HepG2 (cell line): ENCODE measurements at regions not wholly inside any gene's neighbourhood (a gene's known extent, or its start where the extent isn't known, plus 50 kb on each side); places are given as distances from the start of the nearest gene placed in this dataset.

Experiments used
- ATAC-seq: fragments of 200-7000 bp; cut with Tn5 transposase; 3 replicates; pipeline ENCODE4 v1.9.1; 2020; ENCODE audit warnings: mild to moderate bottlenecking, moderate library complexity
- BruUV-seq: library from RNA; stranded (reverse); fragments of 400-500 nt; replicated peaks from 2 replicates; lab custom pipeline; 2021; lab: Mats Ljungman, UMichigan
- CTCF ChIA-PET: fragments of 300-600 bp; formaldehyde crosslinking; extraction: SDS; loops from one replicate; lab custom pipeline; 2021; ENCODE audit warnings: low total read pairs, inconsistent platforms, low intra/inter-chr PET ratio; lab: Yijun Ruan, JAX
- POLR2A ChIA-PET: fragments of 350-600 bp; sonication (Branson Sonifier 250); formaldehyde crosslinking; loops from one replicate; lab custom pipeline; 2020; ENCODE audit warnings: antibody characterized with exemption, inconsistent platforms; lab: Yijun Ruan, JAX
- DNase-seq: peaks from one replicate; pipeline ENCODE4 v3.0.0-alpha.2; 2015; ENCODE audit warnings: low spot score
- FAIRE-seq: peaks from 3 replicates; lab custom pipeline; 2011; peaks lifted over from hg19 to GRCh38; lab: Jason Lieb, UNC
- H2AFZ ChIP-seq: one replicate; pipeline ENCODE4 v1.6.1; 2011; ENCODE audit warnings: low read length, inconsistent platforms
- H3K27ac ChIP-seq: fragments of 300-600 bp; 3 replicates; pipeline ENCODE4 v1.8.0; 2011; ENCODE audit warnings: mixed run types, mild to moderate bottlenecking, mixed read lengths, low read length, inconsistent platforms; ENCODE audit not compliant: insufficient read depth; ENCODE audit errors: extremely low read length
- H3K27me3 ChIP-seq, 2 experiments: fragments of 200-600 bp in 1 of 2; 2 replicates in 1 of 2; 3 replicates in 1 of 2; pipeline versions ENCODE4 v1.6.0 to v1.8.0; 2011; ENCODE audit warnings: low read length in 2 of 2, mild to moderate bottlenecking in 2 of 2, moderate library complexity in 2 of 2, inconsistent platforms in 1 of 2; ENCODE audit not compliant: insufficient read depth in 2 of 2, control insufficient read depth in 1 of 2
- H3K36me3 ChIP-seq, 2 experiments: fragments of 200-600 bp in 1 of 2; replicated peaks in 1 of 2; 2 replicates in 1 of 2; 3 replicates in 1 of 2; pipeline versions ENCODE4 v1.5.1 to v1.8.0; 2011; ENCODE audit warnings: low read length in 2 of 2, inconsistent platforms in 1 of 2; ENCODE audit not compliant: insufficient read depth in 2 of 2, control insufficient read depth in 1 of 2
- H3K4me1 ChIP-seq: 2 replicates; pipeline ENCODE4 v1.5.1; 2012; ENCODE audit warnings: low read length, inconsistent platforms; ENCODE audit not compliant: insufficient read depth
- H3K4me2 ChIP-seq: 2 replicates; pipeline ENCODE4 v1.6.0; 2011; ENCODE audit warnings: low read depth, low read length, inconsistent platforms
- H3K4me3 ChIP-seq, 3 experiments: fragments of 200-600 bp in 1 of 3; sonication (generic), shearing (Covaris generic) in 1 of 3; replicated peaks in 1 of 3; 2 replicates each; pipeline ENCODE4 v1.5.1; 2011 to 2016; ENCODE audit warnings: low read length in 3 of 3, inconsistent platforms in 2 of 3, low read depth in 2 of 3, mild to moderate bottlenecking in 2 of 3, control low read depth in 1 of 3, mixed read lengths in 1 of 3; ENCODE audit not compliant: insufficient read depth in 1 of 3
- H3K79me2 ChIP-seq: one replicate; pipeline ENCODE4 v1.6.1; 2011; ENCODE audit warnings: low read length, inconsistent platforms; ENCODE audit not compliant: insufficient read depth
- H3K9ac ChIP-seq: 2 replicates; pipeline ENCODE4 v1.6.0; 2011; ENCODE audit warnings: mild to moderate bottlenecking, low read depth, low read length, inconsistent platforms; ENCODE audit not compliant: insufficient read depth
- H3K9me3 ChIP-seq: 2 replicates; pipeline ENCODE4 v1.5.1; 2012; ENCODE audit warnings: mild to moderate bottlenecking, low read length
- H4K20me1 ChIP-seq: 2 replicates; pipeline ENCODE4 v1.6.0; 2011; ENCODE audit warnings: inconsistent platforms, mild to moderate bottlenecking, low read length, moderate library complexity; ENCODE audit not compliant: insufficient read depth
- ELF3 ChIP-seq: IDR thresholded peaks from 2 replicates; pipeline ENCODE4 v1.6.1; 2016; ENCODE audit warnings: missing genetic modification reagents, missing compliant biosample characterization
- ETV5 ChIP-seq: IDR thresholded peaks from 2 replicates; pipeline ENCODE4 v1.6.1; 2018; ENCODE audit warnings: missing biosample characterization, missing genetic modification reagents, inconsistent platforms, borderline replicate concordance
- IRX3 ChIP-seq: sonication (generic); formaldehyde crosslinking; IDR thresholded peaks from 2 replicates; pipeline ENCODE4 v1.8.1; 2023; ENCODE audit warnings: mild to moderate bottlenecking, low read depth, missing genetic modification reagents, borderline replicate concordance
- KLF13 ChIP-seq: sonication (generic); formaldehyde crosslinking; IDR thresholded peaks from 2 replicates; pipeline ENCODE4 v1.4.0; 2020; ENCODE audit warnings: mild to moderate bottlenecking, missing genetic modification reagents
- MED8 ChIP-seq: sonication (generic); formaldehyde crosslinking; IDR thresholded peaks from 2 replicates; pipeline ENCODE4 v1.8.1; 2023; ENCODE audit warnings: mild to moderate bottlenecking, missing genetic modification reagents; ENCODE audit not compliant: insufficient replicate concordance
- MEF2D ChIP-seq: sonication (generic); formaldehyde crosslinking; IDR thresholded peaks from 2 replicates; pipeline ENCODE4 v1.5.1; 2020; ENCODE audit warnings: mild to moderate bottlenecking, missing genetic modification reagents
- MLLT10 ChIP-seq: sonication (generic); formaldehyde crosslinking; IDR thresholded peaks from 2 replicates; pipeline ENCODE4 v1.4.0; 2020; ENCODE audit warnings: missing genetic modification reagents
- MTA1 ChIP-seq: sonication (generic); formaldehyde crosslinking; IDR thresholded peaks from 2 replicates; pipeline ENCODE4 v1.4.0; 2020; ENCODE audit warnings: missing genetic modification reagents, mild to moderate bottlenecking, borderline replicate concordance
- NFE2 ChIP-seq: sonication (generic); formaldehyde crosslinking; IDR thresholded peaks from 2 replicates; pipeline ENCODE4 v1.4.0; 2020; ENCODE audit warnings: missing genetic modification reagents
- PAF1 ChIP-seq: IDR thresholded peaks from 2 replicates; pipeline ENCODE4 v1.6.1; 2016; ENCODE audit warnings: missing genetic modification reagents, missing compliant biosample characterization
- REL ChIP-seq: sonication (generic); formaldehyde crosslinking; conservative IDR thresholded peaks from 2 replicates; pipeline ENCODE4 v1.8.0; 2022; ENCODE audit warnings: mild to moderate bottlenecking, missing genetic modification reagents, moderate library complexity
- ZMAT3 ChIP-seq: sonication (generic); formaldehyde crosslinking; conservative IDR thresholded peaks from 2 replicates; pipeline ENCODE4 v1.7.0; 2021; ENCODE audit warnings: missing genetic modification reagents
- ZNF10 ChIP-seq: sonication (generic); formaldehyde crosslinking; IDR thresholded peaks from 2 replicates; pipeline ENCODE4 v1.4.0; 2020; ENCODE audit warnings: mild to moderate bottlenecking, low read depth, missing genetic modification reagents, borderline replicate concordance
- ZNF251 ChIP-seq: sonication (generic); formaldehyde crosslinking; IDR thresholded peaks from 2 replicates; pipeline ENCODE4 v1.9.0; 2021; ENCODE audit warnings: mild to moderate bottlenecking, missing genetic modification reagents
- ZNF253 ChIP-seq: sonication (generic); formaldehyde crosslinking; IDR thresholded peaks from 2 replicates; pipeline ENCODE4 v1.8.0; 2022; ENCODE audit warnings: mild to moderate bottlenecking, missing genetic modification reagents, borderline replicate concordance
- ZNF563 ChIP-seq: sonication (generic); formaldehyde crosslinking; IDR thresholded peaks from 2 replicates; pipeline ENCODE4 v1.8.0; 2022; ENCODE audit warnings: mild to moderate bottlenecking, moderate library complexity, missing genetic modification reagents
- ZNF879 ChIP-seq: sonication (generic); formaldehyde crosslinking; IDR thresholded peaks from 2 replicates; pipeline ENCODE4 v1.8.1; 2023; ENCODE audit warnings: missing genetic modification reagents
- WGBS: methylation state at CpG from one replicate; pipeline ENCODE4 v1.1.6; 2017; ENCODE audit warnings: low lambda C conversion rate; 5-methylcytosine and 5-hydroxymethylcytosine counted together
- in situ Hi-C: cut with HindIII; loops from 2 replicates; pipeline ENCODE4 v1.10.0; 2017; ENCODE audit warnings: low pct_unique_long_range_greater_than_20kb; ENCODE audit not compliant: extremely low pct_ligation_motif_present
- intact Hi-C: fragments of 100-400 bp; cut with micrococcal nuclease; formaldehyde crosslinking; loops from one replicate; pipeline ENCODE4 v1.10.0; 2022; ENCODE audit not compliant: unreplicated experiment
- TF ChIP-seq, protein P1 (sequence below): sonication (generic); formaldehyde crosslinking; IDR thresholded peaks from 2 replicates; pipeline ENCODE4 v1.4.0; 2020; ENCODE audit warnings: mild to moderate bottlenecking, missing genetic modification reagents, borderline replicate concordance

DNA sequence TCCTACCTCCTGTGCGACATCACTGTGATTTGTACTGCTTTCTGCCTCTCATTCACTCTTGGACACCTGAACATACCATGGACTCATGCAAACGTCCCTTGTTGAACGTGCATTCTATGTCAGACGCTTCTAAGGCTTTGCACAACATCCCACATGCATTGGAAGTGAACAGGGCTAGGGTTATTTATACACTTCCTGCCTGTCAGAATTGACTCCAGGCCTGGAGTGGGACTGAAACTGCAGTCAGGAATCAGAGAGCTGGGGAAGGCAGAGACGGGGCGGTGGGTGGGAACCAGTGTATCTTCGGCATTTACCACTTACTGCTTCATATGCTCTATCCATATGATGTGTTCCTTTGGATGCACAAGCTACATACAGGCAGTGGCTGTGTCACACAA is 81.4 kb upstream of the GALNT2 start (continued):
- TF ChIP-seq ZNF253 = no peak

DNA sequence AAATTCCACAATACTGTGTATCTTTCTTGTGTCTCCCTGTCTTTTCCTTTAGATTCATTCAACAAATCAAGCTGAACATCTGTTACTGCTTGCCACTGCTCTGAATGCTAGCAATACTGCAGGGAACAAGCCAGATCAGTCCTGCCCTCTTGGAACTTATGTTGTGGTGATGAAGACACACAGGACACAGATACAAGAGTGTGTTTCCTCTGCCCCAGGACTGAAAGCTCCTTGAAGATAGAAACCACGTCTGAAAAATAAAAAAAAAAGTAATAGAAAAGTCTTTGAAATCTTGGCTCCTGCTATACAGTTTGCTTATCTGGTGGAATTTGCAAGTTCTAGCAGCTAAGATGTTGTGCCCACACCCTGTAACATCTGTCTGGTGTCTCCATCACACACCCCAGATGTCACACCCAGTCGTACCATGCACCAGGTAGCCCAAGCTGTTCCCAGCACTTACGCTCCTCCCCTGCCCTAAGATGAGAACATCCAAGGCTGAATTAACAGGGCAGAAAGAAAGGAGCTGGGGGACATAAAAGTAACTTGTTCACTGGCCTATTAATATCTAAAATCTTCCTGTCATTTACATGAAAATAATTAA is 80.2 kb upstream of the GALNT2 start:
- Histone ChIP-seq H3K4me1 (peaks cover 42% of the 10 kb centered on the region), H4K20me1 (no peaks in the 10 kb centered on the region), H3K36me3 (no peaks in the 10 kb centered on the region), H3K9me3 (no peaks in the 10 kb centered on the region), H3K27ac (no peak overlapping the region), H3K9ac (no peak overlapping the region), H2AFZ (no peak overlapping the region), H3K4me3 (no peak overlapping the region), H3K79me2 (no peaks in the 10 kb centered on the region), H3K4me2 (no peak overlapping the region), H3K27me3 (0 out of 5 replicates have a peak, but pooled peaks cover 0 to 2% of the 10 kb centered on the region in 2 experiments)
- in situ Hi-C loops (no loop called here), intact Hi-C loops (no loop called here)
- TF ChIP-seq ZMAT3 = no peak
- TF ChIP-seq ELF3 (CRISPR knock-in tag) = no peak
- TF ChIP-seq MTA1 (CRISPR knock-in tag) = no peak
- TF ChIP-seq ZNF10 = no peak
- no peak for TF ChIP-seq IRX3
- no peak for TF ChIP-seq MED8 (CRISPR knock-in tag)
- TF ChIP-seq REL (CRISPR knock-in tag) = no peak
- no peak for TF ChIP-seq ETV5 (CRISPR knock-in tag)
- no peak for TF ChIP-seq NFE2 (CRISPR knock-in tag)
- no peak for TF ChIP-seq ZNF879 (CRISPR knock-in tag)
- TF ChIP-seq ZNF251 (CRISPR knock-in tag) = no peak
- TF ChIP-seq ZNF563 (CRISPR knock-in tag) = no peak
- TF ChIP-seq, protein P1, sequence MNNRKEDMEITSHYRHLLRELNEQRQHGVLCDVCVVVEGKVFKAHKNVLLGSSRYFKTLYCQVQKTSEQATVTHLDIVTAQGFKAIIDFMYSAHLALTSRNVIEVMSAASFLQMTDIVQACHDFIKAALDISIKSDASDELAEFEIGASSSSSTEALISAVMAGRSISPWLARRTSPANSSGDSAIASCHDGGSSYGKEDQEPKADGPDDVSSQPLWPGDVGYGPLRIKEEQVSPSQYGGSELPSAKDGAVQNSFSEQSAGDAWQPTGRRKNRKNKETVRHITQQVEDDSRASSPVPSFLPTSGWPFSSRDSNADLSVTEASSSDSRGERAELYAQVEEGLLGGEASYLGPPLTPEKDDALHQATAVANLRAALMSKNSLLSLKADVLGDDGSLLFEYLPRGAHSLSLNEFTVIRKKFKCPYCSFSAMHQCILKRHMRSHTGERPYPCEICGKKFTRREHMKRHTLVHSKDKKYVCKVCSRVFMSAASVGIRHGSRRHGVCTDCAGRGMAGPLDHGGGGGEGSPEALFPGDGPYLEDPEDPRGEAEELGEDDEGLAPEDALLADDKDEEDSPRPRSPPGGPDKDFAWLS (CRISPR knock-in tag) = no peak
- no peak for TF ChIP-seq KLF13
- TF ChIP-seq MLLT10 (CRISPR knock-in tag) = no peak
- no peak for TF ChIP-seq MEF2D (CRISPR knock-in tag)
- TF ChIP-seq PAF1 (CRISPR knock-in tag) = no peak
- WGBS = 36% methylated on average over 3 of the region's 3 CpGs
- no peak for DNase-seq
- no peak for FAIRE-seq
- ChIA-PET CTCF (no interaction called here), POLR2A (no interaction called here)
- ATAC-seq = no peak
- no TSS peak for BruUV-seq
